ENCODE measurements at regions not wholly inside any gene's neighbourhood (a gene's known extent, or its start where the extent isn't known, plus 50 kb on each side); places are given as distances from the start of the nearest gene placed in this dataset.

- no peak for DNase-seq
Observed at GRCh38 chr10:111131168-111131799, 54.5 kb downstream of the ADRA2A start.

GRCh38 chr10:111137007-111137406 is 60.2 kb downstream of the ADRA2A start:
- DNase-seq: no peak

- DNase-seq: no peak
Observed at GRCh38 chr10:111137587-111137986, 60.8 kb downstream of the ADRA2A start.

- no peak for DNase-seq
Observed at GRCh38 chr10:111138544-111138943, 61.7 kb downstream of the ADRA2A start.

GRCh38 chr10:111139567-111139966 is 62.7 kb downstream of the ADRA2A start:
- DNase-seq: no peak

- no peak for DNase-seq
Observed at GRCh38 chr10:111142092-111142768, 65.4 kb downstream of the ADRA2A start.

GRCh38 chr10:111146025-111146640 is 69.3 kb downstream of the ADRA2A start:
- no peak for DNase-seq

GRCh38 chr10:111148025-111148424 is 71.2 kb downstream of the ADRA2A start:
- DNase-seq: no peak

GRCh38 chr10:111148440-111148839 is 71.6 kb downstream of the ADRA2A start:
- DNase-seq: no peak

- no peak for DNase-seq
Observed at GRCh38 chr10:111150691-111151090, 73.9 kb downstream of the ADRA2A start.

- DNase-seq: no peak
Observed at GRCh38 chr10:111151595-111152307, 74.9 kb downstream of the ADRA2A start.

GRCh38 chr10:111156754-111157153 is 79.9 kb downstream of the ADRA2A start:
- no peak for DNase-seq

- no peak for DNase-seq
Observed at GRCh38 chr10:111158595-111158994, 81.8 kb downstream of the ADRA2A start.

- no peak for DNase-seq
Observed at GRCh38 chr10:111161109-111161874, 84.5 kb downstream of the ADRA2A start.

- no peak for DNase-seq
Observed at GRCh38 chr10:111171183-111171582, 94.4 kb downstream of the ADRA2A start.

GRCh38 chr10:111175787-111176186 is 99.0 kb downstream of the ADRA2A start:
- DNase-seq: no peak

GRCh38 chr10:111177379-111177778 is 100.5 kb downstream of the ADRA2A start:
- no peak for DNase-seq

- no peak for DNase-seq
Observed at GRCh38 chr10:111179514-111179913, 102.7 kb downstream of the ADRA2A start.

GRCh38 chr10:111186358-111186757 is 109.5 kb downstream of the ADRA2A start:
- DNase-seq: no peak

- no peak for DNase-seq
Observed at GRCh38 chr10:111187096-111187495, 110.3 kb downstream of the ADRA2A start.

- no peak for DNase-seq
Observed at GRCh38 chr10:111199587-111199986, 122.8 kb downstream of the ADRA2A start.

GRCh38 chr10:111200505-111201186 is 123.8 kb downstream of the ADRA2A start:
- DNase-seq: peak; percentile 63

All from NCI-H1436 treated with DMSO at 0.1 percent for 48 hours (cell line).